WTC11 (cell line): ENCODE measurements at regions not wholly inside any gene's neighbourhood (a gene's known extent, or its start where the extent isn't known, plus 50 kb on each side); places are given as distances from the start of the nearest gene placed in this dataset.

Experiments used
- CTCF ChIP-seq: fragments of 200-600 bp; IDR thresholded peaks from 2 replicates; pipeline ENCODE4 v1.8.0; 2022; ENCODE audit warnings: antibody characterized with exemption
- SMAD3 ChIP-seq: sonication (generic); formaldehyde crosslinking; IDR thresholded peaks from 2 replicates; pipeline ENCODE4 v1.8.0; 2022; ENCODE audit warnings: missing genetic modification reagents, mild to moderate bottlenecking, borderline replicate concordance
- TF ChIP-seq, protein P1 (sequence below): sonication (generic); formaldehyde crosslinking; IDR thresholded peaks from 2 replicates; pipeline ENCODE4 v1.8.0; 2022; ENCODE audit warnings: mild to moderate bottlenecking, missing genetic modification reagents
- TF ChIP-seq, protein P2 (sequence below): sonication (generic); formaldehyde crosslinking; conservative IDR thresholded peaks from 2 replicates; pipeline ENCODE4 v1.8.1; 2023; ENCODE audit warnings: mild to moderate bottlenecking, low read depth, missing genetic modification reagents, moderate library complexity

GRCh38 chr11:92306966-92307510, 82.4 kb downstream of the FAT3 start:
- TF ChIP-seq, protein P1, sequence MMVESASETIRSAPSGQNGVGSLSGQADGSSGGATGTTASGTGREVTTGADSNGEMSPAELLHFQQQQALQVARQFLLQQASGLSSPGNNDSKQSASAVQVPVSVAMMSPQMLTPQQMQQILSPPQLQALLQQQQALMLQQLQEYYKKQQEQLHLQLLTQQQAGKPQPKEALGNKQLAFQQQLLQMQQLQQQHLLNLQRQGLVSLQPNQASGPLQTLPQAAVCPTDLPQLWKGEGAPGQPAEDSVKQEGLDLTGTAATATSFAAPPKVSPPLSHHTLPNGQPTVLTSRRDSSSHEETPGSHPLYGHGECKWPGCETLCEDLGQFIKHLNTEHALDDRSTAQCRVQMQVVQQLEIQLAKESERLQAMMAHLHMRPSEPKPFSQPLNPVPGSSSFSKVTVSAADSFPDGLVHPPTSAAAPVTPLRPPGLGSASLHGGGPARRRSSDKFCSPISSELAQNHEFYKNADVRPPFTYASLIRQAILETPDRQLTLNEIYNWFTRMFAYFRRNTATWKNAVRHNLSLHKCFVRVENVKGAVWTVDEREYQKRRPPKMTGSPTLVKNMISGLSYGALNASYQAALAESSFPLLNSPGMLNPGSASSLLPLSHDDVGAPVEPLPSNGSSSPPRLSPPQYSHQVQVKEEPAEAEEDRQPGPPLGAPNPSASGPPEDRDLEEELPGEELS (CRISPR knock-in tag): no peak
- TF ChIP-seq CTCF: no peak
- TF ChIP-seq, protein P2, sequence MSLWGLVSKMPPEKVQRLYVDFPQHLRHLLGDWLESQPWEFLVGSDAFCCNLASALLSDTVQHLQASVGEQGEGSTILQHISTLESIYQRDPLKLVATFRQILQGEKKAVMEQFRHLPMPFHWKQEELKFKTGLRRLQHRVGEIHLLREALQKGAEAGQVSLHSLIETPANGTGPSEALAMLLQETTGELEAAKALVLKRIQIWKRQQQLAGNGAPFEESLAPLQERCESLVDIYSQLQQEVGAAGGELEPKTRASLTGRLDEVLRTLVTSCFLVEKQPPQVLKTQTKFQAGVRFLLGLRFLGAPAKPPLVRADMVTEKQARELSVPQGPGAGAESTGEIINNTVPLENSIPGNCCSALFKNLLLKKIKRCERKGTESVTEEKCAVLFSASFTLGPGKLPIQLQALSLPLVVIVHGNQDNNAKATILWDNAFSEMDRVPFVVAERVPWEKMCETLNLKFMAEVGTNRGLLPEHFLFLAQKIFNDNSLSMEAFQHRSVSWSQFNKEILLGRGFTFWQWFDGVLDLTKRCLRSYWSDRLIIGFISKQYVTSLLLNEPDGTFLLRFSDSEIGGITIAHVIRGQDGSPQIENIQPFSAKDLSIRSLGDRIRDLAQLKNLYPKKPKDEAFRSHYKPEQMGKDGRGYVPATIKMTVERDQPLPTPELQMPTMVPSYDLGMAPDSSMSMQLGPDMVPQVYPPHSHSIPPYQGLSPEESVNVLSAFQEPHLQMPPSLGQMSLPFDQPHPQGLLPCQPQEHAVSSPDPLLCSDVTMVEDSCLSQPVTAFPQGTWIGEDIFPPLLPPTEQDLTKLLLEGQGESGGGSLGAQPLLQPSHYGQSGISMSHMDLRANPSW (CRISPR knock-in tag): no peak
- no peak for TF ChIP-seq SMAD3 (CRISPR knock-in tag)
